Neural progenitor cell (in vitro differentiated cells): ENCODE measurements at regions not wholly inside any gene's neighbourhood (a gene's known extent, or its start where the extent isn't known, plus 50 kb on each side); places are given as distances from the start of the nearest gene placed in this dataset.

Experiments used
- CTCF ChIP-seq: fragments of 200-600 bp; sonication (generic); IDR thresholded peaks from 2 replicates; pipeline ENCODE4 v1.5.1; 2017; ENCODE audit warnings: antibody characterized with exemption, mild to moderate bottlenecking
- EZH2 ChIP-seq: fragments of 200-600 bp; sonication (generic); IDR thresholded peaks from 2 replicates; pipeline ENCODE4 v1.6.1; 2017; ENCODE audit warnings: antibody characterized with exemption, mild to moderate bottlenecking, moderate library complexity

- no peak for TF ChIP-seq CTCF
- TF ChIP-seq EZH2 = no peak
These were observed 135.2 kb upstream of the VGLL2 start for GRCh38 chr6:117130125-117130524.
